GM19463 (cell line): ENCODE measurements at regions not wholly inside any gene's neighbourhood (a gene's known extent, or its start where the extent isn't known, plus 50 kb on each side); places are given as distances from the start of the nearest gene placed in this dataset.

ENCODE experiments used
- ATAC-seq: cut with Tn5 transposase; IDR thresholded peaks from one replicate; pipeline ENCODE4 v1.9.1; 2021; ENCODE audit warnings: mild to moderate bottlenecking, moderate library complexity; ENCODE audit not compliant: unreplicated experiment

GRCh38 chr10:130875116-130875515 is 436.4 kb downstream of the TCERG1L start:
- no peak for ATAC-seq

- no peak for ATAC-seq
Measured at GRCh38 chr10:130875897-130876472, 435.5 kb downstream of the TCERG1L start.

GRCh38 chr10:130877126-130877525 is 434.4 kb downstream of the TCERG1L start:
- no peak for ATAC-seq

- ATAC-seq, result no peak
Measured at GRCh38 chr10:130878131-130878530, 433.4 kb downstream of the TCERG1L start.

- ATAC-seq, result no peak
Measured at GRCh38 chr10:130882906-130883305, 428.6 kb downstream of the TCERG1L start.

- no peak for ATAC-seq
Measured at GRCh38 chr10:130884456-130884855, 427.1 kb downstream of the TCERG1L start.

GRCh38 chr10:130885021-130885655 is 426.4 kb downstream of the TCERG1L start:
- ATAC-seq, result no peak

GRCh38 chr10:130887170-130887569 is 424.4 kb downstream of the TCERG1L start:
- ATAC-seq, result no peak

- ATAC-seq, result no peak
Measured at GRCh38 chr10:130888493-130888892, 423.0 kb downstream of the TCERG1L start.

- ATAC-seq, result no peak
Measured at GRCh38 chr10:130889240-130889639, 422.3 kb downstream of the TCERG1L start.

- ATAC-seq, result no peak
Measured at GRCh38 chr10:130889780-130890179, 421.7 kb downstream of the TCERG1L start.

- no peak for ATAC-seq
Measured at GRCh38 chr10:130891066-130891465, 420.5 kb downstream of the TCERG1L start.

- no peak for ATAC-seq
Measured at GRCh38 chr10:130894471-130894870, 417.1 kb downstream of the TCERG1L start.

GRCh38 chr10:130895161-130895560 is 416.4 kb downstream of the TCERG1L start:
- ATAC-seq, result no peak

GRCh38 chr10:130897815-130898214 is 413.7 kb downstream of the TCERG1L start:
- ATAC-seq, result no peak

- no peak for ATAC-seq
Measured at GRCh38 chr10:130898381-130898780, 413.1 kb downstream of the TCERG1L start.

- no peak for ATAC-seq
Measured at GRCh38 chr10:130899856-130900255, 411.7 kb downstream of the TCERG1L start.

GRCh38 chr10:130900441-130901160 is 410.9 kb downstream of the TCERG1L start:
- ATAC-seq, result no peak

GRCh38 chr10:130901311-130902165 is 410.0 kb downstream of the TCERG1L start:
- no peak for ATAC-seq

- ATAC-seq, result no peak
Measured at GRCh38 chr10:130902471-130902870, 409.1 kb downstream of the TCERG1L start.

- ATAC-seq, result no peak
Measured at GRCh38 chr10:130902929-130903328, 408.6 kb downstream of the TCERG1L start.
